ENCODE measurements at regions not wholly inside any gene's neighbourhood (a gene's known extent, or its start where the extent isn't known, plus 50 kb on each side); places are given as distances from the start of the nearest gene placed in this dataset.

DNA sequence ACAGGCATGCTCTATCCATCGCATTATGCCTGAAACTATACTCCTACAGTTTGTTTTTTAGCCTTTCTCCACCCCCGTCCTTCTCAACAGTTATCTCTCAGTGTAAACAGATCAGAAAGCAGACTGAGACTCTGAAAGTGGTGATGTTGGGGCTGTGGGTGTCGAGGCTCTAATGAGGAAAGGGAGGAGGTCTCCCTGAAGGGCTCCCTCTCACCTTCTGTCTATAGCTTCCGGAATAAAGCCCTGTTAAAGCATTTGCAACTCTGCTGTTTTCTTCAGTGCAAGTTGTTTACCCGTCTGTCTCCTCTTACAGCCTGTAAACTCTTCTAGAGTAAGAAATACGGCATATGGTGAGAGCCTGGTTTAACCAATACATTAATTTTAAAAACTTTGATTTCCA is 136.7 kb upstream of the SYT4 start:
- Histone ChIP-seq H2AFZ (ENCODE audit: low read depth, low read length) (no peak overlapping the region), H3K27me3 (ENCODE audit: insufficient read depth, low read length) (no peaks in the 10 kb centered on the region), H3K36me3 (ENCODE audit: insufficient read depth, low read length) (no peaks in the 10 kb centered on the region), H3K9me3 (ENCODE audit: low read length) (no peaks in the 10 kb centered on the region), H3K4me1 (ENCODE audit: insufficient read depth, low read length) (no peaks in the 10 kb centered on the region), H3K4me3 (ENCODE audit: low read length) (no peak overlapping the region)

GRCh38 chr18:43420091-43420490 is 142.8 kb upstream of the SYT4 start:
- H3K9me3 ChIP-seq (ENCODE audit: low read length), result no peaks in the 10 kb centered on the region
- no peaks in the 10 kb centered on the region for H3K4me1 ChIP-seq (ENCODE audit: insufficient read depth, low read length)
- H3K27me3 ChIP-seq (ENCODE audit: insufficient read depth, low read length), result no peaks in the 10 kb centered on the region
- H3K4me3 ChIP-seq (ENCODE audit: low read length), result no peak overlapping the region
- no peak overlapping the region for H2AFZ ChIP-seq (ENCODE audit: low read depth, low read length)
- H3K36me3 ChIP-seq (ENCODE audit: insufficient read depth, low read length), result no peaks in the 10 kb centered on the region

DNA sequence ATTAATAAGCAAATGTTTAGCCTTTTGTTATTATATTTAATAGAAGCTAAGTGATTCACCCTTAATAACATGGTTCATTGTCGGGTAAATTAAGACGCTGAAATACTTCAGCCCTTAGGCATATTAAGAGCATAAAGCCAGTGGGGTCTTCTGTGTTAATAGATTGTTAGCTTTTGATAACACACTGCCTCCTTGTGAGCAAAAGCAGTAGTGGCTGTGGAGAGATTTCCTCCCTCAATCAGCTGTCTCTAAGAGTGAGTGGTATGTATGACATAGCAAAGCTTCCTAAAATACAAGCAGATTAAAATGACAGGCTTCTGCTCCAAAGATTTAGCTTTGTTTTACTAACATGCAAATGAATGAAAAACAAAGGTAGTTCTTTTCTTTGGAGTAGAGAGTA is 143.7 kb upstream of the SYT4 start:
- Histone ChIP-seq H3K9me3 (ENCODE audit: low read length) (no peaks in the 10 kb centered on the region), H3K4me1 (ENCODE audit: insufficient read depth, low read length) (no peaks in the 10 kb centered on the region), H3K27me3 (ENCODE audit: insufficient read depth, low read length) (no peaks in the 10 kb centered on the region), H3K4me3 (ENCODE audit: low read length) (no peak overlapping the region), H2AFZ (ENCODE audit: low read depth, low read length) (no peak overlapping the region), H3K36me3 (ENCODE audit: insufficient read depth, low read length) (no peaks in the 10 kb centered on the region)

- H2AFZ ChIP-seq (ENCODE audit: low read depth, low read length), result no peak overlapping the region
- H3K27me3 ChIP-seq (ENCODE audit: insufficient read depth, low read length), result no peaks in the 10 kb centered on the region
- H3K36me3 ChIP-seq (ENCODE audit: insufficient read depth, low read length), result no peaks in the 10 kb centered on the region
Measured at GRCh38 chr18:43422518-43422917, 145.2 kb upstream of the SYT4 start.

DNA sequence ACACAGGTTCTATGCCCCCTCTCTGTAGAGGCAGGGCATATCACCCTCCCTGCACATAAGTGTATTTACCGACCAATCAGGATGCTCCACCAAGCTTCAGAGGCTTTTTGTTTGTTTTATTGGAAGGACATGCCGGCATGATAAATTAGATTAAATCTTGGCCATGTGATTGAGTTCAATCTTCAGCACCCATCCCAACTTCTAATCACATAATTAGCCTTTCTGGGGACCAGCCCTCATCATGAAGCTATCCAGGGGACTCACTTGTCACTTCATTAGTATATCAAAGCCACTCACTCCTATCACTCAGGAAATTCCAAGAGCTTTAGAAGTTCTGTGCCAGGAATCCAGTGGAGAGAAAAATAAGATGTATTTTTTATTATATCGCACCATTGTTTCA is 158.6 kb upstream of the SYT4 start:
- H2AFZ ChIP-seq (ENCODE audit: low read depth, low read length), result no peak overlapping the region
- no peaks in the 10 kb centered on the region for H3K4me1 ChIP-seq (ENCODE audit: insufficient read depth, low read length)
- H3K36me3 ChIP-seq (ENCODE audit: insufficient read depth, low read length), result no peaks in the 10 kb centered on the region
- no peaks in the 10 kb centered on the region for H3K27me3 ChIP-seq (ENCODE audit: insufficient read depth, low read length)
- H3K4me3 ChIP-seq (ENCODE audit: low read length), result no peak overlapping the region
- H3K9me3 ChIP-seq (ENCODE audit: low read length), result no peaks in the 10 kb centered on the region

More at GRCh38 chr18:43422518-43422917, 145.2 kb upstream of the SYT4 start:
- H3K4me3 ChIP-seq (ENCODE audit: low read length), result no peak overlapping the region
- no peaks in the 10 kb centered on the region for H3K4me1 ChIP-seq (ENCODE audit: insufficient read depth, low read length)
- H3K9me3 ChIP-seq (ENCODE audit: low read length), result no peaks in the 10 kb centered on the region

GRCh38 chr18:43442131-43442530 is 164.8 kb upstream of the SYT4 start:
- no peaks in the 10 kb centered on the region for H3K9me3 ChIP-seq (ENCODE audit: low read length)

GRCh38 chr18:43442571-43442970 is 165.3 kb upstream of the SYT4 start:
- H3K9me3 ChIP-seq (ENCODE audit: low read length), result no peaks in the 10 kb centered on the region
- no peaks in the 10 kb centered on the region for H3K4me1 ChIP-seq (ENCODE audit: insufficient read depth, low read length)
- H3K4me3 ChIP-seq (ENCODE audit: low read length), result no peak overlapping the region
- no peaks in the 10 kb centered on the region for H3K27me3 ChIP-seq (ENCODE audit: insufficient read depth, low read length)
- H2AFZ ChIP-seq (ENCODE audit: low read depth, low read length), result no peak overlapping the region
- H3K36me3 ChIP-seq (ENCODE audit: insufficient read depth, low read length), result no peaks in the 10 kb centered on the region

More at GRCh38 chr18:43442131-43442530, 164.8 kb upstream of the SYT4 start:
- H3K4me1 ChIP-seq (ENCODE audit: insufficient read depth, low read length), result no peaks in the 10 kb centered on the region
- no peak overlapping the region for H2AFZ ChIP-seq (ENCODE audit: low read depth, low read length)
- H3K4me3 ChIP-seq (ENCODE audit: low read length), result no peak overlapping the region
- H3K36me3 ChIP-seq (ENCODE audit: insufficient read depth, low read length), result no peaks in the 10 kb centered on the region
- no peaks in the 10 kb centered on the region for H3K27me3 ChIP-seq (ENCODE audit: insufficient read depth, low read length)

- H3K27me3 ChIP-seq (ENCODE audit: insufficient read depth, low read length), result no peaks in the 10 kb centered on the region
- H3K36me3 ChIP-seq (ENCODE audit: insufficient read depth, low read length), result no peaks in the 10 kb centered on the region
- H3K4me1 ChIP-seq (ENCODE audit: insufficient read depth, low read length), result no peaks in the 10 kb centered on the region
- H2AFZ ChIP-seq (ENCODE audit: low read depth, low read length), result no peak overlapping the region
- peaks cover 2% of the 10 kb centered on the region for H3K9me3 ChIP-seq (ENCODE audit: low read length)
- no peak overlapping the region for H3K4me3 ChIP-seq (ENCODE audit: low read length)
Measured at GRCh38 chr18:43465483-43465882, 188.2 kb upstream of the SYT4 start.

DNA sequence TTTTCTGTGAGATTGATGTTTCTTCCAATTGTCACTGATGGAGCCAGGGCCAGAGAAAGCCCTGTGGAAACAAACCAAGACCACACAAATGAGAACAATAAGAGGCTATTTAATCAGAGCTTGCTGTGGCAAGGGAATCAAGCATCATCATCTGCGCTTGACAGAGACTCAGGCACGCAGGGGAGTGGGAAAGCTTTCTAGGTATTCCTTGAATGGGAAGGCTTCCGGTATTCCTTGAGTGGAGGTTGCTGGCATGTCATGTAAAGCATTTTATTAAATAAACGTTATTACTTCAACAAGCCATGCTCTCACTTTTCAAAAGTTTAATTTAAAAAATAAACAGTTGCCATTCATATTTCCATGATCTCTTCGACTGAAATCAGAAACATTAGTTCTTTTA is 194.6 kb upstream of the SYT4 start:
- Histone ChIP-seq H3K36me3 (ENCODE audit: insufficient read depth, low read length) (no peaks in the 10 kb centered on the region), H3K4me3 (ENCODE audit: low read length) (no peak overlapping the region), H3K27me3 (ENCODE audit: insufficient read depth, low read length) (no peaks in the 10 kb centered on the region), H3K4me1 (ENCODE audit: insufficient read depth, low read length) (no peaks in the 10 kb centered on the region), H2AFZ (ENCODE audit: low read depth, low read length) (no peak overlapping the region), H3K9me3 (ENCODE audit: low read length) (no peaks in the 10 kb centered on the region)

GRCh38 chr18:43481069-43481468 is 203.8 kb upstream of the SYT4 start:
- Histone ChIP-seq H2AFZ (ENCODE audit: low read depth, low read length) (no peak overlapping the region), H3K36me3 (ENCODE audit: insufficient read depth, low read length) (no peaks in the 10 kb centered on the region), H3K9me3 (ENCODE audit: low read length) (no peaks in the 10 kb centered on the region), H3K27me3 (ENCODE audit: insufficient read depth, low read length) (no peaks in the 10 kb centered on the region), H3K4me1 (ENCODE audit: insufficient read depth, low read length) (no peaks in the 10 kb centered on the region), H3K4me3 (ENCODE audit: low read length) (no peak overlapping the region)

- no peaks in the 10 kb centered on the region for H3K4me1 ChIP-seq (ENCODE audit: insufficient read depth, low read length)
- peaks cover 6% of the 10 kb centered on the region for H3K9me3 ChIP-seq (ENCODE audit: low read length)
- H3K4me3 ChIP-seq (ENCODE audit: low read length), result no peak overlapping the region
- H3K36me3 ChIP-seq (ENCODE audit: insufficient read depth, low read length), result no peaks in the 10 kb centered on the region
- H2AFZ ChIP-seq (ENCODE audit: low read depth, low read length), result no peak overlapping the region
- H3K27me3 ChIP-seq (ENCODE audit: insufficient read depth, low read length), result no peaks in the 10 kb centered on the region
Measured at GRCh38 chr18:43482136-43482535, 204.8 kb upstream of the SYT4 start.

DNA sequence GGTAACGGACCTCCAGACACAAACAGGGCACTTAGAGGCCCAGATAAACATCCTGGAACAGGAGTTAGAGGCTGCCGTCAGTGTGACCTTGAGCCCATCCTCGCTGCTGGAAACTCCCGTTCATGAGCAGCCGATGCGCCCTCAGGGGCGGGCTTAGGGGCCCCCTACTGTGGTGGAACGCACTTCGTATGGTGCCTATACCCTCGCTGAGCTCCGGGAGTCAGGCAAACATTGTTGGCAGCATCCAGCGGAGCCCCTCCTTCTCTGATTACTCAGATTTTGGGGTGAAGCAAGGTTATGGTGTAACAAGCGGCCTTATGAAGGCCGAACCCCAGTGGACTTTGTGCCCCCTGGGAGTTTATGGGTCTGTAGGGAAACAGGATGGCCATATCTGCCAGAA is 205.3 kb upstream of the SYT4 start:
- no peaks in the 10 kb centered on the region for H3K27me3 ChIP-seq (ENCODE audit: insufficient read depth, low read length)
- H3K4me3 ChIP-seq (ENCODE audit: low read length), result no peak overlapping the region
- peaks cover 6% of the 10 kb centered on the region for H3K9me3 ChIP-seq (ENCODE audit: low read length)
- H3K36me3 ChIP-seq (ENCODE audit: insufficient read depth, low read length), result no peaks in the 10 kb centered on the region
- H2AFZ ChIP-seq (ENCODE audit: low read depth, low read length), result no peak overlapping the region
- no peaks in the 10 kb centered on the region for H3K4me1 ChIP-seq (ENCODE audit: insufficient read depth, low read length)

DNA sequence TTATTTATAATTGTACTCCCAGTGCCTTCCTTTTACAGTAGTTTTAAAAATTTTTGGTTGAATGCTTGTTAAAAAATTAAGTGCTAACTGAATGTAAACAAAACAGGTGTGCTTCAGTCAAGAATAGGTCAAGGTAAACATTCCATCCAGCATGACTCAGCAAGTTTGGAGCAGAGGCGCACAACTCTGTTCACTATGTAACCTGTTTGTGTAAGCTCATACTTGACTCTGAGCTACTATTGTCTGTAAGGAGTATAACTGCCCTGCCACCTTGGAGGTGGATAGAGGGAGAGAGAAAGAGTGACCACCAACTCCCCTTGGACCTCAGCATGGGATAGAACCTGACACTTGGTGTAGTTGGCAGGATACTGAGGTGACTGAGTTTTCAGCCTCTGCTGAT is 207.4 kb upstream of the SYT4 start:
- Histone ChIP-seq H3K4me3 (ENCODE audit: low read length) (no peak overlapping the region), H3K27me3 (ENCODE audit: insufficient read depth, low read length) (no peaks in the 10 kb centered on the region), H2AFZ (ENCODE audit: low read depth, low read length) (no peak overlapping the region), H3K36me3 (ENCODE audit: insufficient read depth, low read length) (no peaks in the 10 kb centered on the region), H3K4me1 (ENCODE audit: insufficient read depth, low read length) (no peaks in the 10 kb centered on the region), H3K9me3 (ENCODE audit: low read length) (peaks cover 6% of the 10 kb centered on the region)

- Histone ChIP-seq H3K9me3 (ENCODE audit: low read length) (peaks cover 6% of the 10 kb centered on the region), H3K4me3 (ENCODE audit: low read length) (no peak overlapping the region), H3K36me3 (ENCODE audit: insufficient read depth, low read length) (no peaks in the 10 kb centered on the region), H3K4me1 (ENCODE audit: insufficient read depth, low read length) (no peaks in the 10 kb centered on the region), H3K27me3 (ENCODE audit: insufficient read depth, low read length) (no peaks in the 10 kb centered on the region), H2AFZ (ENCODE audit: low read depth, low read length) (no peak overlapping the region)
Measured at GRCh38 chr18:43485545-43485963, 208.3 kb upstream of the SYT4 start.
